ENCODE measurements at regions not wholly inside any gene's neighbourhood (a gene's known extent, or its start where the extent isn't known, plus 50 kb on each side); places are given as distances from the start of the nearest gene placed in this dataset.

GRCh38 chr6:141288947-141289346 lies 843.8 kb upstream of the GJE1 start:
- DNase-seq (ENCODE audit: extremely low spot score) = no peak
- no peak for TF ChIP-seq CTCF (IDR thresholded peaks at IDR 0.05; ENCODE audit: control extremely low read depth, extremely low read depth, low read depth, missing control alignments)
- ChIA-PET CTCF (no interaction called here), POLR2A (no interaction called here)

GRCh38 chr6:141282263-141282662 lies 850.5 kb upstream of the GJE1 start:
- CTCF ChIA-PET = interaction anchor here (1.2 to 1.5 kb wide), 2 partner anchors 37 to 70 kb away, joined by 3 to 5 read pairs; no protein-coding TSS in a partner anchor
- POLR2A ChIA-PET = no interaction called here
- no peak for TF ChIP-seq CTCF (IDR thresholded peaks at IDR 0.05; ENCODE audit: control extremely low read depth, extremely low read depth, low read depth, missing control alignments)
- no peak for DNase-seq (ENCODE audit: extremely low spot score)

GRCh38 chr6:141269684-141270083 lies 863.0 kb upstream of the GJE1 start:
- no peak for DNase-seq (ENCODE audit: extremely low spot score)
- CTCF ChIA-PET = no interaction called here
- POLR2A ChIA-PET = no interaction called here
- no peak for TF ChIP-seq CTCF (IDR thresholded peaks at IDR 0.05; ENCODE audit: control extremely low read depth, extremely low read depth, low read depth, missing control alignments)

- POLR2A ChIA-PET = no interaction called here
- DNase-seq (ENCODE audit: extremely low spot score) = no peak
- CTCF ChIA-PET = no interaction called here
- no peak for TF ChIP-seq CTCF (IDR thresholded peaks at IDR 0.05; ENCODE audit: control extremely low read depth, extremely low read depth, low read depth, missing control alignments)
Measured at GRCh38 chr6:141267420-141267819, 865.3 kb upstream of the GJE1 start.

- CTCF ChIA-PET = no interaction called here
- POLR2A ChIA-PET = no interaction called here
- no peak for TF ChIP-seq CTCF (IDR thresholded peaks at IDR 0.05; ENCODE audit: control extremely low read depth, extremely low read depth, low read depth, missing control alignments)
- no peak for DNase-seq (ENCODE audit: extremely low spot score)
Measured at GRCh38 chr6:141265756-141266623, 866.7 kb upstream of the GJE1 start.

GRCh38 chr6:141264101-141264500 lies 868.6 kb upstream of the GJE1 start:
- TF ChIP-seq CTCF (IDR thresholded peaks at IDR 0.05; ENCODE audit: control extremely low read depth, extremely low read depth, low read depth, missing control alignments) = no peak
- ChIA-PET CTCF (no interaction called here), POLR2A (no interaction called here)
- no peak for DNase-seq (ENCODE audit: extremely low spot score)
